ENCODE measurements at regions not wholly inside any gene's neighbourhood (a gene's known extent, or its start where the extent isn't known, plus 50 kb on each side); places are given as distances from the start of the nearest gene placed in this dataset.

GRCh38 chr13:102508411-102508810, 88.4 kb upstream of the TPP2 start:
- TF ChIP-seq CTCF (IDR thresholded peaks at IDR 0.05; ENCODE audit: borderline replicate concordance, control extremely low read depth, extremely low read depth, insufficient read depth, missing control alignments), result no peak
- no peak for DNase-seq (ENCODE audit: low spot score)
- in situ Hi-C loops (cut with MboI; ENCODE audit: low sequenced_read_pairs, unreplicated experiment), result no loop called here

- no peak for TF ChIP-seq CTCF (IDR thresholded peaks at IDR 0.05; ENCODE audit: borderline replicate concordance, control extremely low read depth, extremely low read depth, insufficient read depth, missing control alignments)
- no peak for DNase-seq (ENCODE audit: low spot score)
- in situ Hi-C loops (cut with MboI; ENCODE audit: low sequenced_read_pairs, unreplicated experiment), result no loop called here
Measured at GRCh38 chr13:102504002-102504401, 92.8 kb upstream of the TPP2 start.

GRCh38 chr13:102495663-102496062, 93.8 kb upstream of the FGF14 start:
- DNase-seq (ENCODE audit: low spot score), result no peak
- in situ Hi-C loops (cut with MboI; ENCODE audit: low sequenced_read_pairs, unreplicated experiment), result no loop called here
- TF ChIP-seq CTCF (IDR thresholded peaks at IDR 0.05; ENCODE audit: borderline replicate concordance, control extremely low read depth, extremely low read depth, insufficient read depth, missing control alignments), result no peak

GRCh38 chr13:102487330-102487729, 85.5 kb upstream of the FGF14 start:
- DNase-seq (ENCODE audit: low spot score), result no peak
- TF ChIP-seq CTCF (IDR thresholded peaks at IDR 0.05; ENCODE audit: borderline replicate concordance, control extremely low read depth, extremely low read depth, insufficient read depth, missing control alignments), result no peak
- in situ Hi-C loops (cut with MboI; ENCODE audit: low sequenced_read_pairs, unreplicated experiment), result no loop called here

GRCh38 chr13:102484329-102484728, 82.5 kb upstream of the FGF14 start:
- in situ Hi-C loops (cut with MboI; ENCODE audit: low sequenced_read_pairs, unreplicated experiment), result no loop called here
- TF ChIP-seq CTCF (IDR thresholded peaks at IDR 0.05; ENCODE audit: borderline replicate concordance, control extremely low read depth, extremely low read depth, insufficient read depth, missing control alignments), result no peak
- no peak for DNase-seq (ENCODE audit: low spot score)

GRCh38 chr13:102472650-102473049, 70.8 kb upstream of the FGF14 start:
- no peak for DNase-seq (ENCODE audit: low spot score)
- no peak for TF ChIP-seq CTCF (IDR thresholded peaks at IDR 0.05; ENCODE audit: borderline replicate concordance, control extremely low read depth, extremely low read depth, insufficient read depth, missing control alignments)
- in situ Hi-C loops (cut with MboI; ENCODE audit: low sequenced_read_pairs, unreplicated experiment), result loop anchor here (25.0 kb wide), 1 partner anchor 310 kb away; no protein-coding TSS in a partner anchor

Measured in GM13976 (cell line).